CD8-positive, alpha-beta memory T cell (primary cell): ENCODE measurements at regions not wholly inside any gene's neighbourhood (a gene's known extent, or its start where the extent isn't known, plus 50 kb on each side); places are given as distances from the start of the nearest gene placed in this dataset.
"Not testable (repeated sequence)": the region's sequence is repeated elsewhere in the genome, so short reads cannot be mapped to it uniquely, and the experiment has no call there.

ENCODE experiments used
- CTCF ChIA-PET: fragments of 350-600 bp; sonication (Branson Sonifier 250); formaldehyde crosslinking; loops from one replicate; lab custom pipeline; 2021; ENCODE audit warnings: antibody characterized with exemption; lab: Charles Lee
- POLR2A ChIA-PET: fragments of 350-600 bp; sonication (Branson Sonifier 250); formaldehyde crosslinking; loops from one replicate; lab custom pipeline; 2021; ENCODE audit warnings: antibody characterized with exemption; lab: Charles Lee
- DNase-seq, 5 donors: peaks; one replicate each; pipeline versions ENCODE4 v3.0.0 to v3.0.0-alpha.2; 2020 to 2022; ENCODE audit warnings: mixed read lengths in 1 of 5
- H3K27ac ChIP-seq: one replicate; pipeline ENCODE4 v1.7.0; 2013; ENCODE audit warnings: low read depth, mild to moderate bottlenecking, low read length, moderate library complexity
- H3K27me3 ChIP-seq: 2 replicates; pipeline ENCODE4 v1.7.0; 2013; ENCODE audit warnings: low read length, mild to moderate bottlenecking; ENCODE audit not compliant: insufficient read depth, poor library complexity, severe bottlenecking
- H3K36me3 ChIP-seq: 2 replicates; pipeline ENCODE4 v1.7.0; 2013; ENCODE audit warnings: mild to moderate bottlenecking, low read length, moderate library complexity; ENCODE audit not compliant: insufficient read depth
- H3K4me1 ChIP-seq: 2 replicates; pipeline ENCODE4 v1.7.0; 2013; ENCODE audit warnings: mild to moderate bottlenecking, low read length, moderate library complexity; ENCODE audit not compliant: insufficient read depth
- H3K4me3 ChIP-seq: 2 replicates; pipeline ENCODE4 v1.7.0; 2013; ENCODE audit warnings: mild to moderate bottlenecking, low read length
- H3K9me3 ChIP-seq: 2 replicates; pipeline ENCODE4 v1.7.0; 2013; ENCODE audit warnings: mild to moderate bottlenecking, low read length
- H3K27ac Mint-ChIP-seq, 8 donors: one replicate each; pipeline ENCODE4 v1.8.0; 2020 to 2021; ENCODE audit warnings: mixed read lengths in 8 of 8, mild to moderate bottlenecking in 6 of 8, inconsistent platforms in 3 of 8, moderate library complexity in 3 of 8
- H3K27me3 Mint-ChIP-seq, 2 donors: one replicate each; pipeline ENCODE4 v1.8.0; 2020 to 2021; ENCODE audit warnings: mixed read lengths in 2 of 2, mild to moderate bottlenecking in 1 of 2, moderate library complexity in 1 of 2
- H3K36me3 Mint-ChIP-seq, 3 donors: one replicate each; pipeline ENCODE4 v1.8.0; 2020 to 2021; ENCODE audit warnings: mixed read lengths in 3 of 3, inconsistent platforms in 1 of 3, mild to moderate bottlenecking in 1 of 3
- H3K4me1 Mint-ChIP-seq, 3 donors: one replicate each; pipeline ENCODE4 v1.8.0; 2020 to 2021; ENCODE audit warnings: mixed read lengths in 3 of 3, inconsistent platforms in 1 of 3, mild to moderate bottlenecking in 1 of 3
- H3K4me3 Mint-ChIP-seq, 7 donors: one replicate each; pipeline ENCODE4 v1.8.0; 2020 to 2021; ENCODE audit warnings: mixed read lengths in 7 of 7, mild to moderate bottlenecking in 6 of 7, moderate library complexity in 4 of 7, inconsistent platforms in 2 of 7
- H3K9me3 Mint-ChIP-seq, 5 donors: one replicate each; pipeline ENCODE4 v1.8.0; 2020 to 2022; ENCODE audit warnings: mixed read lengths in 5 of 5, mild to moderate bottlenecking in 3 of 5, moderate library complexity in 2 of 5, inconsistent platforms in 1 of 5

DNA sequence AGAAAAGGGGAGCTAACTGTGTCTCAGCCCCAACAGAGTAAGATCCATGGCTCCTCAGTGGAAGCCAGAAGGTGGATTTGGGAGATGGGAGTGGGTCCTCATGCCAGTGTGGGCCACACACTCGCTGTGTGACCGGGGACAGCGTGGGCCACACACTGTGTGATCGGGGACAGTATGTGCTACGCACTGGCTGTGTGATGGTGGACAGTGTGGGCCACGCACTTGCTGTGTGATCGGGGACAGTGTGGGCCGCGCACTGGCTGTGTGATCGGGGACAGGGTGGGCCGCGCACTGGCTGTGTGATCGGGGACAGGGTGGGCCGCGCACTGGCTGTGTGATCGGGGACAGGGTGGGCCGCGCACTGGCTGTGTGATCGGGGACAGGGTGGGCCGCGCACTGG lies 282.5 kb downstream of the NXPE2 start:
- H3K27ac Mint-ChIP-seq, H3K9me3 Mint-ChIP-seq, H3K4me1 Mint-ChIP-seq, H3K36me3 ChIP-seq, H3K36me3 Mint-ChIP-seq, H3K9me3 ChIP-seq, H3K27me3 Mint-ChIP-seq, H3K4me3 ChIP-seq, DNase-seq, H3K4me1 ChIP-seq, CTCF ChIA-PET, H3K4me3 Mint-ChIP-seq, H3K27ac ChIP-seq, H3K27me3 ChIP-seq, POLR2A ChIA-PET: not testable (repeated sequence)

DNA sequence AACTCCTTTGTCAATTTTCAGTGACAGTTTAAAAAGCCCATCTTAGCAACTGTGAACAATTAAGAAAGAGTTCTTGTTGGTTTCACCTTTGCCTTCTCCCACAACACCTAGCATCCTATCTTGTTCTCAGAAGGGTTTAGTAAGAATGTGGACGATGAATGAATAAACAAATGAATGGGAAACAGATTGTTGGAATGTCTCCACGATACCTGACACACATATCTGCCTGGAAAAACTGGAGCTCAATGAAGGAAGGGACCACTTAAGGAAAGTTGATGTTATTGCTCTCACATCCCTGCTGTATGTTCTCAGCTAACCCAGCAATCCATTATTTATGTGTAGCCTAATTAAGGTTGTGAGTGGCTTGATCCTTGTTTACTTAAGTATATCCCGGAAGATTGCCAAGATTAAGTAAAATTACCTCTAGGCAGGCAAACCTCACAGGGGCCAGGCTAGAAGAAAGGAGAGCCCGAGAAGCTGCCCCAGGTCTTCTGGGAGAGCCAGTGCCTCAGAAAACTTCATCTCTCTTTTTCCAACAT lies 286.4 kb downstream of the NXPE2 start:
- H3K36me3 Mint-ChIP-seq, result no peaks in the 10 kb centered on the region
- H3K9me3 Mint-ChIP-seq, result peaks cover 0 to 1% (median 0%) of the 10 kb centered on the region in 5 donors
- H3K36me3 ChIP-seq, result no peaks in the 10 kb centered on the region
- H3K4me1 Mint-ChIP-seq, result no peaks in the 10 kb centered on the region
- no peak overlapping the region for H3K4me3 Mint-ChIP-seq
- H3K27ac Mint-ChIP-seq, result no peak overlapping the region
- H3K27ac ChIP-seq, result no peak overlapping the region
- CTCF ChIA-PET, result no interaction called here
- peaks cover 0 to 6% of the 10 kb centered on the region in 2 donors for H3K27me3 Mint-ChIP-seq
- H3K4me3 ChIP-seq, result no peak overlapping the region
- H3K9me3 ChIP-seq, result no peaks in the 10 kb centered on the region
- no peaks in the 10 kb centered on the region for H3K4me1 ChIP-seq
- POLR2A ChIA-PET, result no interaction called here
- no peak for DNase-seq
- no peaks in the 10 kb centered on the region for H3K27me3 ChIP-seq

DNA sequence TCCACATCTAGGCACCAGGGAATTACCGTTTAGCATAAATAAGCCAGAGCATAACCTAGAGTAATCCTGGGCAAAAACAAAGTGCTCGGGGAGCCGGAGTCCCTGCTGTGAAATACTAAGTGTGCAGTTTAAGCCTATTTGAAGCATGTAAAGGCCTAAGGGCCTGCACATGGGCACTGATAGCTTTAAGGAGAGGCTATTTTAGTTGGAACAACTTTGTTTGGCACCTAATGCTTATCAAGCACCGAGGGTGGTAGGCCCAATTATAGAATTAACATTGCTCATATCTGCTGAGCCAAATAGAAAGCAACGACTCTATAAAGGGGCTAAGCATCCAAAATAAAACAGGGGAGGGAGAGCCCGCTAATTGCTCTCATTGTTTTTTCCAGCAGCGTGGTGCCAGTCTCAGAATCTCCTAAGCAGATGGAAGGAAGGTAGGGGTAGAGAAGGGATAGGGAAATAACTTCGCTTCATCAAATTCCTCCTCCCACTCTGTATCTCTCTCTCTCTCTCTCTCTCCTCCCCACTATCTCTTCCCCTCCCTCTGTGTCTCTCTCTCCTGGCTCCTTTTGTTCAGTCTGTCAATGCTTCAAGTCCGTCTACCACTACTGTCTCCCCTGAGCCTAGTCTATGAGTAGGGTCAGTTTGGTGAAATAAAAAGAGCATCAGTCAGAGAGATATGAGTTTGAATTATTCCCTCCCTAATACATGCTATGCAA lies 292.8 kb downstream of the NXPE2 start:
- H3K4me1 Mint-ChIP-seq, result no peaks in the 10 kb centered on the region
- Histone ChIP-seq H3K9me3 (no peaks in the 10 kb centered on the region), H3K27ac (no peak overlapping the region), H3K4me1 (no peaks in the 10 kb centered on the region), H3K4me3 (no peak overlapping the region), H3K36me3 (no peaks in the 10 kb centered on the region), H3K27me3 (no peaks in the 10 kb centered on the region)
- POLR2A ChIA-PET, result no interaction called here
- peaks cover 0 to 1% of the 10 kb centered on the region in 2 donors for H3K27me3 Mint-ChIP-seq
- no peaks in the 10 kb centered on the region for H3K36me3 Mint-ChIP-seq
- CTCF ChIA-PET, result no interaction called here
- H3K4me3 Mint-ChIP-seq, result no peak overlapping the region
- H3K27ac Mint-ChIP-seq, result no peak overlapping the region
- DNase-seq, result no peak
- H3K9me3 Mint-ChIP-seq, result peaks cover 0 to 1% (median 0%) of the 10 kb centered on the region in 5 donors

DNA sequence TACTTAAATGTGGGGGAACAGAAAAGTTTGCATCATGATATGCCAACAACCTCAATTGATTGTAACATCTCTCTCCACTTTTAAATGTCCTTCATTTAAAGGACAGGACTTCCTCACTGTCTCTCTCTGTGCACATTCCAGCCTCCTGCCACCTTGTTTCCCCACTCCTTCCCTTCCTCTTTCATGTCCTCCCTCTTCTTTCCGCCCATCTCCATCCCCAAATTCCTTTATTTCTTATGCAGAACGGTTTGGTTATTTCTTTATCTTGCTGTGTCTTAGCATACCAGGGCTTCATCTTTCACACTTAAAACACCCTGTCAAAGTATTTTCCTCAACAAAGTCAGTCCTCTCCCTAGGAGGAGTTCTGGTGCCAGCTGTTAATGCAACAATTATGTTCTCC lies 293.8 kb downstream of the NXPE2 start:
- no peaks in the 10 kb centered on the region for H3K9me3 ChIP-seq
- DNase-seq, result no peak
- H3K4me3 ChIP-seq, result no peak overlapping the region
- Mint-ChIP-seq H3K27ac (no peak overlapping the region), H3K4me1 (no peaks in the 10 kb centered on the region), H3K27me3 (no peaks in the 10 kb centered on the region), H3K9me3 (peaks cover 0 to 1% (median 0%) of the 10 kb centered on the region in 5 donors), H3K36me3 (no peaks in the 10 kb centered on the region), H3K4me3 (no peak overlapping the region)
- CTCF ChIA-PET, result no interaction called here
- H3K27ac ChIP-seq, result no peak overlapping the region
- H3K27me3 ChIP-seq, result no peaks in the 10 kb centered on the region
- POLR2A ChIA-PET, result no interaction called here
- H3K4me1 ChIP-seq, result no peaks in the 10 kb centered on the region
- no peaks in the 10 kb centered on the region for H3K36me3 ChIP-seq

DNA sequence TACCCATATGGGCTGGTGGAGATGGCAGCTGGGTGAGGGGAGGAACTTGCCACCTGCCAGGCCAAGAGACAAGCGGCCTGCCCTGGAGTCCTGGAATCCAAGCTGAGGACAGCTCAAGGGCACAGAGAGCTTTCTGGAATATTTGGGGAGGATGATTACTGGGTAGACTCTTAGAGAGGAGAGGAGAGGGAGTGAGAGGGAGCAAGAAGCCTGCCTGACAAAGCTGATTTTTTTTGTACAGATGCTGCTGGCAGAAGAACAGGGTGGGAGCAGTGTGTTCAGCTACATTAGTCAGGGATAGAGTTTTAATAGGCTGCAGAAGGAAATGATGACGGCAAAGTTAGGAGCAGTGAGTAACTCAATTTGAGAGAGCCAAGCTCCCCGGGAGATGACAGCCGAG lies 299.3 kb downstream of the NXPE2 start:
- H3K27ac ChIP-seq, result no peak overlapping the region
- no peak for DNase-seq
- no peaks in the 10 kb centered on the region for H3K9me3 Mint-ChIP-seq
- no peak overlapping the region for H3K4me3 ChIP-seq
- H3K4me1 Mint-ChIP-seq, result no peaks in the 10 kb centered on the region
- no peak overlapping the region for H3K27ac Mint-ChIP-seq
- H3K27me3 ChIP-seq, result no peaks in the 10 kb centered on the region
- H3K36me3 ChIP-seq, result no peaks in the 10 kb centered on the region
- H3K27me3 Mint-ChIP-seq, result peaks cover 0 to 1% of the 10 kb centered on the region in 2 donors
- H3K4me1 ChIP-seq, result no peaks in the 10 kb centered on the region
- POLR2A ChIA-PET, result no interaction called here
- H3K36me3 Mint-ChIP-seq, result no peaks in the 10 kb centered on the region
- CTCF ChIA-PET, result no interaction called here
- no peaks in the 10 kb centered on the region for H3K9me3 ChIP-seq
- H3K4me3 Mint-ChIP-seq, result no peak overlapping the region

DNA sequence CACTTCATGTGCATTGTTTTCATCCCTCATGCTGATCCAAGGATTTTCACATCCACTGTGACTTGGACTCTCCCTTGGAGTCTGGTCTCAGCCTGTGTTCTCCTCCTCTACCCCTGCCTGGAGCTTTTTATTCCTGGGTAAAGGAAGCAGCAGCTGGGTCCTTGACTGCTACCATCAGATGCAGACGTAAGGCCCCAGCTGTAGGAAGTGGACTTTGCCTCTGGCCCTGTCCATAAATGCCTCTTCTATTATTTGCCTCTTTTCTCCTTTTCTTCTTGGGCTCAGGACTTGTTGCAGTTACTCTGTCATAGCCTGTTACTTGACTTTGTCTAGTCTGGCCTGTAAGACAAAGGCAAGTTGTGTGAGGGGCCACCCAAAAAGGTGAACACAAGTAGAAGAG lies 303.8 kb downstream of the NXPE2 start:
- Histone ChIP-seq H3K9me3 (no peaks in the 10 kb centered on the region), H3K36me3 (no peaks in the 10 kb centered on the region), H3K4me3 (no peak overlapping the region), H3K27me3 (no peaks in the 10 kb centered on the region), H3K4me1 (no peaks in the 10 kb centered on the region), H3K27ac (no peak overlapping the region)
- no peak for DNase-seq
- Mint-ChIP-seq H3K27ac (no peak overlapping the region), H3K9me3 (no peaks in the 10 kb centered on the region), H3K36me3 (no peaks in the 10 kb centered on the region), H3K4me1 (no peaks in the 10 kb centered on the region), H3K27me3 (peaks cover 0 to 1% of the 10 kb centered on the region in 2 donors), H3K4me3 (no peak overlapping the region)
- POLR2A ChIA-PET, result no interaction called here
- CTCF ChIA-PET, result no interaction called here

DNA sequence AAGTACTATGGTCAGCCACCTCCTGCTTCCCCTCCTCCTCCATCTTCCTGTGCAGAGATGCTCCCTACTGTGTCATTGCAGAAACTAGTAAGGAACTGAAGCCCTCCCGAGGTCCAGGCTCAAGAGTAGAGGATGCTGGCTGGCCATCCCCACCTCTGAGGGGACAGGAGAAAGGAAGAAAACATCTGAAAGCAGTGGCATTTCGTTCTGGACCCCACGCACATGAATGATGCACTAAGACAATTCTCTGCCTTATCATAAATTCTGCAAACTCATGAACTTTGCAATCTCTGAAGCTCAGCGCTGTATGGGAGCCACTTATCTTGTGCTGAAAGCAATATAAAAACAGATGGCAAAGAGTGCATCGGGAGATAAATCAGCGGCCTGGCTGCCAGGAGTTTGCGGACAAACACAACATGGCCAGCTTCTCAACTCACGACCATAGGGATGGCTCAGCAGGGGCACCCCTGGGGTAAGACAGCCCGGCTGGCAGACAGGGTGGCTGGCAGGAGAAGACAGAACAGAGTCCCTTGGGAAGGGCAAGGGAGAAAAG lies 306.4 kb downstream of the NXPE2 start:
- POLR2A ChIA-PET, result no interaction called here
- CTCF ChIA-PET, result no interaction called here
- no peaks in the 10 kb centered on the region for H3K9me3 ChIP-seq
- H3K4me3 ChIP-seq, result no peak overlapping the region
- no peaks in the 10 kb centered on the region for H3K4me1 Mint-ChIP-seq
- H3K36me3 ChIP-seq, result no peaks in the 10 kb centered on the region
- H3K4me3 Mint-ChIP-seq, result no peak overlapping the region
- no peaks in the 10 kb centered on the region for H3K9me3 Mint-ChIP-seq
- H3K4me1 ChIP-seq, result no peaks in the 10 kb centered on the region
- no peak overlapping the region for H3K27ac ChIP-seq
- H3K27ac Mint-ChIP-seq, result no peak overlapping the region
- no peaks in the 10 kb centered on the region for H3K27me3 ChIP-seq
- H3K36me3 Mint-ChIP-seq, result no peaks in the 10 kb centered on the region
- peaks cover 0 to 1% of the 10 kb centered on the region in 2 donors for H3K27me3 Mint-ChIP-seq
- no peak for DNase-seq

DNA sequence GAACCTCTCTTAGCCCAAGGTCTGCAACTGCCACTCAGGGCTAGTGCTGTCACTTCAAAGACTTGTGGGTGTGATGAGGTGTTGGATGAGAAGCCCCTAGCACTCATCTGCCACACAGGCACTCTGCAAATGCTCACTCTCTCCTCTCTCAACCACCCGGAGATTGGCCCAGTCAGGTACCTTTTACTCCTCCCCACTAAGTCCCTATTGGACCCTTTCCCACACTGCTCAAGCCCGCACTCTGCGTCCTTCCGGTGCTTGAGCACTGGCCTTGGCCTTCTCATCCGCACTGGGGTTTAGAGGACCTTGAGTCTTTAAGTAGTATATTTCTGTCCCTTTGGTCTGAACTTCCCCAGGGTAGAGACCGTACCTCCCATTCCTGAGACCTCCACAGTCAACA lies 308.0 kb downstream of the NXPE2 start:
- Histone ChIP-seq H3K4me1 (no peaks in the 10 kb centered on the region), H3K36me3 (no peaks in the 10 kb centered on the region), H3K9me3 (no peaks in the 10 kb centered on the region), H3K27me3 (no peaks in the 10 kb centered on the region), H3K4me3 (no peak overlapping the region), H3K27ac (no peak overlapping the region)
- Mint-ChIP-seq H3K4me1 (no peaks in the 10 kb centered on the region), H3K27me3 (peaks cover 0 to 3% of the 10 kb centered on the region in 2 donors), H3K4me3 (no peak overlapping the region), H3K9me3 (no peaks in the 10 kb centered on the region), H3K36me3 (no peaks in the 10 kb centered on the region), H3K27ac (no peak overlapping the region)
- no peak for DNase-seq
- POLR2A ChIA-PET, result no interaction called here
- CTCF ChIA-PET, result no interaction called here
